Mesendoderm (in vitro differentiated cells): ENCODE measurements at regions not wholly inside any gene's neighbourhood (a gene's known extent, or its start where the extent isn't known, plus 50 kb on each side); places are given as distances from the start of the nearest gene placed in this dataset.
A peak's percentile ranks its signal among the peaks of the same experiment; 100 is the strongest.

Experiments used
- DNase-seq: peaks from one replicate; pipeline ENCODE4 v3.0.0; 2013
- H2AK5ac ChIP-seq: 2 replicates; pipeline ENCODE4 v1.6.1; 2013; ENCODE audit warnings: low read length, inconsistent platforms
- H2BK120ac ChIP-seq: 2 replicates; pipeline ENCODE4 v1.6.1; 2013; ENCODE audit warnings: low read depth, mild to moderate bottlenecking, low read length, moderate library complexity, mixed read lengths
- H2BK15ac ChIP-seq: replicated peaks from 2 replicates; pipeline ENCODE4 v1.6.1; 2013; ENCODE audit warnings: low read depth, mild to moderate bottlenecking, moderate library complexity
- H2BK5ac ChIP-seq: 2 replicates; pipeline ENCODE4 v1.6.1; 2013; ENCODE audit warnings: low read length, inconsistent platforms
- H3K18ac ChIP-seq: 2 replicates; pipeline ENCODE4 v1.6.1; 2013; ENCODE audit warnings: mild to moderate bottlenecking, low read length, mixed read lengths
- H3K23ac ChIP-seq: one replicate; pipeline ENCODE4 v1.6.1; 2013; ENCODE audit warnings: low read length
- H3K27ac ChIP-seq: 2 replicates; pipeline ENCODE4 v1.5.1; 2013; ENCODE audit warnings: low read depth, mild to moderate bottlenecking, inconsistent platforms, low read length, moderate library complexity
- H3K27me3 ChIP-seq: 2 replicates; pipeline ENCODE4 v1.6.1; 2013; ENCODE audit warnings: low read length, control low read depth, mild to moderate bottlenecking, inconsistent platforms; ENCODE audit not compliant: insufficient read depth, poor library complexity
- H3K36me3 ChIP-seq: 2 replicates; pipeline ENCODE4 v1.6.1; 2013; ENCODE audit warnings: low read length, inconsistent platforms; ENCODE audit not compliant: control insufficient read depth, insufficient read depth
- H3K4ac ChIP-seq: one replicate; pipeline ENCODE4 v1.6.1; 2013; ENCODE audit warnings: low read depth, mild to moderate bottlenecking, low read length, moderate library complexity
- H3K4me1 ChIP-seq: 2 replicates; pipeline ENCODE4 v1.6.1; 2013; ENCODE audit warnings: low read depth, low read length, inconsistent platforms; ENCODE audit not compliant: control insufficient read depth
- H3K4me2 ChIP-seq: 2 replicates; pipeline ENCODE4 v1.6.1; 2013; ENCODE audit warnings: low read length
- H3K4me3 ChIP-seq: 2 replicates; pipeline ENCODE4 v1.5.1; 2013; ENCODE audit warnings: mild to moderate bottlenecking, low read length
- H3K56ac ChIP-seq: one replicate; pipeline ENCODE4 v1.6.1; 2013; ENCODE audit warnings: low read length
- H3K79me1 ChIP-seq: 2 replicates; pipeline ENCODE4 v1.6.1; 2013; ENCODE audit warnings: low read length, inconsistent platforms
- H3K79me2 ChIP-seq: 2 replicates; pipeline ENCODE4 v1.6.1; 2013; ENCODE audit warnings: mild to moderate bottlenecking, low read length; ENCODE audit not compliant: control insufficient read depth, insufficient read depth
- H3K9ac ChIP-seq: 2 replicates; pipeline ENCODE4 v1.6.1; 2013; ENCODE audit warnings: low read length, inconsistent platforms
- H4K5ac ChIP-seq: one replicate; pipeline ENCODE4 v1.6.1; 2013; ENCODE audit warnings: low read length
- H4K8ac ChIP-seq: one replicate; pipeline ENCODE4 v1.6.1; 2013; ENCODE audit warnings: low read depth, mild to moderate bottlenecking, control low read depth, low read length, moderate library complexity
- WGBS: extraction: QIAGEN DNeasy Blood & Tissue Kit; methylation state at CpG from one replicate; pipeline ENCODE4 v1.1.7; 2013; ENCODE audit warnings: low lambda C conversion rate, missing lambda C conversion rate; ENCODE audit not compliant: insufficient coverage; ENCODE audit errors: extremely low coverage; 5-methylcytosine and 5-hydroxymethylcytosine counted together

- no CpG with 5 or more reads among the region's 15 CpGs for WGBS
- H3K79me2 ChIP-seq, result no peaks in the 10 kb centered on the region
- H2BK15ac ChIP-seq, result no peak overlapping the region
- H3K79me1 ChIP-seq, result no peaks in the 10 kb centered on the region
- no peak overlapping the region for H4K5ac ChIP-seq
- no peak overlapping the region for H3K18ac ChIP-seq
- H4K8ac ChIP-seq, result no peak overlapping the region
- H2BK5ac ChIP-seq, result no peak overlapping the region
- no peaks in the 10 kb centered on the region for H3K36me3 ChIP-seq
- H3K4me3 ChIP-seq, result no peak overlapping the region
- no peak overlapping the region for H3K9ac ChIP-seq
- DNase-seq, result no peak
- no peak overlapping the region for H3K4ac ChIP-seq
- H3K23ac ChIP-seq, result no peak overlapping the region
- no peak overlapping the region for H3K56ac ChIP-seq
- no peak overlapping the region for H3K4me2 ChIP-seq
- H3K27ac ChIP-seq, result no peak overlapping the region
- no peak overlapping the region for H2AK5ac ChIP-seq
- no peaks in the 10 kb centered on the region for H3K4me1 ChIP-seq
- no peaks in the 10 kb centered on the region for H3K27me3 ChIP-seq
- no peak overlapping the region for H2BK120ac ChIP-seq
Observed at GRCh38 chr21:45343891-45344290, 56.2 kb upstream of the POFUT2 start.

GRCh38 chr21:45344576-45344975 lies 56.9 kb upstream of the POFUT2 start:
- H3K23ac ChIP-seq, result no peak overlapping the region
- no peak overlapping the region for H2AK5ac ChIP-seq
- no peak overlapping the region for H3K9ac ChIP-seq
- no peak overlapping the region for H2BK15ac ChIP-seq
- no peak overlapping the region for H3K4me2 ChIP-seq
- H2BK120ac ChIP-seq, result no peak overlapping the region
- no peaks in the 10 kb centered on the region for H3K79me2 ChIP-seq
- H3K27ac ChIP-seq, result no peak overlapping the region
- H4K5ac ChIP-seq, result no peak overlapping the region
- H4K8ac ChIP-seq, result no peak overlapping the region
- H3K36me3 ChIP-seq, result no peaks in the 10 kb centered on the region
- no peak overlapping the region for H3K18ac ChIP-seq
- no peaks in the 10 kb centered on the region for H3K4me1 ChIP-seq
- DNase-seq, result no peak
- H3K79me1 ChIP-seq, result no peaks in the 10 kb centered on the region
- no peak overlapping the region for H3K56ac ChIP-seq
- no peak overlapping the region for H2BK5ac ChIP-seq
- H3K4me3 ChIP-seq, result no peak overlapping the region
- no peak overlapping the region for H3K4ac ChIP-seq
- H3K27me3 ChIP-seq, result no peaks in the 10 kb centered on the region
- no CpG with 5 or more reads among the region's 21 CpGs for WGBS

- WGBS, result no CpG with 5 or more reads among the region's 31 CpGs
- no peaks in the 10 kb centered on the region for H3K36me3 ChIP-seq
- H3K23ac ChIP-seq, result no peak overlapping the region
- H2BK5ac ChIP-seq, result no peak overlapping the region
- DNase-seq, result peak; percentile 55
- H3K27me3 ChIP-seq, result no peaks in the 10 kb centered on the region
- no peak overlapping the region for H2AK5ac ChIP-seq
- H2BK120ac ChIP-seq, result no peak overlapping the region
- no peak overlapping the region for H3K4ac ChIP-seq
- no peak overlapping the region for H3K27ac ChIP-seq
- H3K4me1 ChIP-seq, result no peaks in the 10 kb centered on the region
- H3K4me3 ChIP-seq, result no peak overlapping the region
- H3K56ac ChIP-seq, result peak overlapping the region; percentile 7
- H2BK15ac ChIP-seq, result no peak overlapping the region
- H3K79me1 ChIP-seq, result no peaks in the 10 kb centered on the region
- H3K18ac ChIP-seq, result no peak overlapping the region
- no peak overlapping the region for H4K5ac ChIP-seq
- no peak overlapping the region for H3K4me2 ChIP-seq
- H3K9ac ChIP-seq, result no peak overlapping the region
- H4K8ac ChIP-seq, result no peak overlapping the region
- H3K79me2 ChIP-seq, result no peaks in the 10 kb centered on the region
Observed at GRCh38 chr21:45347048-45347711, 57.8 kb upstream of the COL18A1 start.

- DNase-seq, result no peak
- no peaks in the 10 kb centered on the region for H3K4me1 ChIP-seq
- no peak overlapping the region for H2BK15ac ChIP-seq
- H3K27me3 ChIP-seq, result no peaks in the 10 kb centered on the region
- no peaks in the 10 kb centered on the region for H3K79me1 ChIP-seq
- H2BK120ac ChIP-seq, result no peak overlapping the region
- no CpG with 5 or more reads among the region's 25 CpGs for WGBS
- no peak overlapping the region for H3K23ac ChIP-seq
- H3K79me2 ChIP-seq, result no peaks in the 10 kb centered on the region
- no peak overlapping the region for H2BK5ac ChIP-seq
- no peak overlapping the region for H4K8ac ChIP-seq
- H4K5ac ChIP-seq, result no peak overlapping the region
- no peak overlapping the region for H3K4ac ChIP-seq
- H2AK5ac ChIP-seq, result no peak overlapping the region
- no peak overlapping the region for H3K9ac ChIP-seq
- H3K18ac ChIP-seq, result no peak overlapping the region
- no peaks in the 10 kb centered on the region for H3K36me3 ChIP-seq
- H3K56ac ChIP-seq, result no peak overlapping the region
- H3K4me2 ChIP-seq, result no peak overlapping the region
- H3K27ac ChIP-seq, result no peak overlapping the region
- H3K4me3 ChIP-seq, result no peak overlapping the region
Observed at GRCh38 chr21:45347712-45348499, 57.1 kb upstream of the COL18A1 start.

GRCh38 chr21:45348591-45349327 lies 56.2 kb upstream of the COL18A1 start:
- H3K18ac ChIP-seq, result no peak overlapping the region

More at GRCh38 chr21:45348591-45349327, 56.2 kb upstream of the COL18A1 start:
- no peak overlapping the region for H3K4me3 ChIP-seq
- H3K4me2 ChIP-seq, result no peak overlapping the region
- H3K4me1 ChIP-seq, result no peaks in the 10 kb centered on the region
- no peaks in the 10 kb centered on the region for H3K79me2 ChIP-seq
- no peak overlapping the region for H3K27ac ChIP-seq
- H2BK120ac ChIP-seq, result no peak overlapping the region
- H2AK5ac ChIP-seq, result no peak overlapping the region
- no peaks in the 10 kb centered on the region for H3K27me3 ChIP-seq
- DNase-seq, result no peak
- no peak overlapping the region for H3K9ac ChIP-seq
- whole genome bisulfite sequencing, result no CpG with 5 or more reads among the region's 18 CpGs
- no peak overlapping the region for H4K5ac ChIP-seq
- no peak overlapping the region for H2BK15ac ChIP-seq
- no peak overlapping the region for H4K8ac ChIP-seq
- H3K23ac ChIP-seq, result no peak overlapping the region
- no peaks in the 10 kb centered on the region for H3K79me1 ChIP-seq
- H2BK5ac ChIP-seq, result no peak overlapping the region
- H3K56ac ChIP-seq, result no peak overlapping the region
- no peaks in the 10 kb centered on the region for H3K36me3 ChIP-seq
- no peak overlapping the region for H3K4ac ChIP-seq
